ENCODE measurements at regions not wholly inside any gene's neighbourhood (a gene's known extent, or its start where the extent isn't known, plus 50 kb on each side); places are given as distances from the start of the nearest gene placed in this dataset.
"Not testable (repeated sequence)": the region's sequence is repeated elsewhere in the genome, so short reads cannot be mapped to it uniquely, and the experiment has no call there.

DNA sequence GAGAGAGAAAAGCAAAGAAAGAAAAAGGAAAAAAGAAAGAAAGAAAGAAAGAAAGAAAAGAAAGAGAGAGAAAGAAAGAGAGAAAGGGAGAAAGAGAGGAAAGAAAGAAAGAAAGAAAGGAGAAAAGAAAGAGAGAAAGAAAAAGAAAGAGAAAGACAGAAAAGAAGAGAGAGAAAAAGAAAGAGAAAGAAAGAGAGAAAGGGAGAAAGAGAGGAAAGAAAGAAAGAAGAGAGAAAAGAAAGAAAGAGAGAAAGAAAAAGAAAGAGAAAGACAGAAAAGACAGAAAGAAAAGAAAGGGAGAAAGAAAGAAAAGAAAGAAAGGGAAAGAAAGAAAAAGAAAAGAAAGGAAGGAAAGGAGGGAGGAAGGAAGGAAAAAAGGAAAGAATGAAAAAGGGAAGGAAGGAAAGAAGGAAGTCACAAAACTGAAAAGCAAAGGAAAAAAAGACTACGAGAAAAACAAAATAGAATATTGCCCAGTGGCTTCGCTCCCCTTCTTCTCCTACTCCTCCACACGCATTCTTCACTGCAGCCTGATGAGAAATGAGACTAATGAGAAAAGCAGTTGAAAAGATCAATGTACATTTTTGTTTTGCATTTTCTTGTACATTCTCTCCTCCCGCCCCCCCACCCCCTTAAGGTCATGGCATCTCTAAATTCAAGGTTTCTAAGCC lies 170.0 kb downstream of the SOD2 start:
- DNase-seq (ENCODE audit: low read depth, low spot score), result no peak

DNA sequence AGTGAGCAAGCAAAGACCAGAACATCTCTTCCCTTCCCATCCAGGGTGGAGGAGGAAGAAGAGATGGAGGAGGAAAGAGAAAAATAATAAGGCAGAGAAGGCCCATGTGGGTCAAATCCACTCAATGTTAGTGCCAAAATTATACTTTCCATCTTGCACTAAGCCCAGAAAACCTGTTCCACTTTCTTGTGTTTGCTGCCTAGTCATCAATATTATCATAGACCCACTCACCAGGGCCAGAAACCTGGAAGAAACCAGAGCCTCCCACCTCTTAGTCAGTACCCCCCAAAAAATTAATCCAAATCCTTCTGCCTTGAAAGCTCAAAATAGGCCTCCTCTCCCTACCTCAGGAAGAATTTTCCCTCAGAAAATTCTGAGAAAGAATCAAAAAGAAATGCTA lies 171.1 kb downstream of the SOD2 start:
- DNase-seq (ENCODE audit: low read depth, low spot score), result no peak

DNA sequence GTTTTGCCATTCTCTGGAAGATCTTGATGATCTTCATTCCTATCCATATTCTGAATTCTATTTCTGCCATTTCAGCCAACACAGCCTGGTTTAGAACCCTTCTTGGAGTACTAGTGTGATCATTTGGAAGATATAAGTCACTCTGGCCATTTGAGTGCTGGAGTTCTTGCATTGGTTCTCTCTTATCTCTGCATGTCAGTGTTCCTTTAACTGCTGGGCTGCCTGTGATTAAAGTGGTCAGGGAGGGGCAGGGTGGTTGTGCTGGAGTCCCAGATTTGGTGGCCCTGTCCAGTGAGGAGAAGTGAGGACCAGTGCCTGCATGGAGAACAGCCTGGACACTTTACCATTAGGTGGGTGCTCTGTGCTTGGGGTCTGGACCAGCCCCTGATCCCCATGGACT lies 173.0 kb downstream of the SOD2 start:
- DNase-seq (ENCODE audit: low read depth, low spot score), result no peak

DNA sequence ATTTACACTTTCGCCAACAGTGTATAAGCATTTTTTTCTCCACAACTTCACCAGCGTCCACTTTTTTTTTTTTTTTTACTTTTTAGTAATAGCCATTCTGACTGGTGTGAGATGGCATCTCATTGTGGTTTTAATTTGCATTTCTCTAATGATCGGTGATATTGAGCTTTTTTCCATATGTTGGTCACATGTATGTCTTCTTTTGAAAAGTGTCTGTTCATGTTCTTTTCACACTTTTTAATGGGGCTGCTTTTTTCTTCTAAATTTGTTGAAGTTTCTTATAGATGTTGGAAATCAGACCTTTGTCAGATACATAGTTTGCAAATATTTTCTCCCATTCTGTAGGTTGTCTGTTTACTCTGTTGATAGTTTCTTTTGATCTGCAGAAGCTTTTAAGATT lies 177.2 kb downstream of the SOD2 start:
- not testable (repeated sequence) for DNase-seq (ENCODE audit: low read depth, low spot score)

DNA sequence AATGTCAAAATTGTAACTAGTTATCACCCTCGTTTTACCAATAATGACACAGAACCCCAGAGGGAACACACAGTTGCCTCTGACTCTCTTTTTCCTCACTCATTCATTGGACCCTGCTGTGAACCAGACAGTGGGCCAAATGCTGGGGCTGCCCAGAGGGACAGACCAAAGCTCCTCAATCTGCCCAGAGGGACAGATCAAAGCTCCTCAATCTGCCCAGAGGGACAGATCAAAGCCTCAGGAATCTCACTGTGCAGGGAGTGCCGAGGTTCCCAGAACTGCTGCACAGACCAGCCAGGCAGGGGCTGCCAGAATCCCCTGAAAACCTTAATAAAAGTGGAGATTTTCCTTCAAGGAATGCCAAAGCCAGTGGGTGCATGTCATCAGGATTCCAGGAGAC lies 179.1 kb downstream of the SOD2 start:
- DNase-seq (ENCODE audit: low read depth, low spot score), result no peak

GRCh38 chr6:159513074-159513720 lies 179.8 kb downstream of the SOD2 start:
- no peak for DNase-seq (ENCODE audit: low read depth, low spot score)

GRCh38 chr6:159512571-159512970 lies 180.5 kb downstream of the SOD2 start:
- DNase-seq (ENCODE audit: low read depth, low spot score), result no peak

DNA sequence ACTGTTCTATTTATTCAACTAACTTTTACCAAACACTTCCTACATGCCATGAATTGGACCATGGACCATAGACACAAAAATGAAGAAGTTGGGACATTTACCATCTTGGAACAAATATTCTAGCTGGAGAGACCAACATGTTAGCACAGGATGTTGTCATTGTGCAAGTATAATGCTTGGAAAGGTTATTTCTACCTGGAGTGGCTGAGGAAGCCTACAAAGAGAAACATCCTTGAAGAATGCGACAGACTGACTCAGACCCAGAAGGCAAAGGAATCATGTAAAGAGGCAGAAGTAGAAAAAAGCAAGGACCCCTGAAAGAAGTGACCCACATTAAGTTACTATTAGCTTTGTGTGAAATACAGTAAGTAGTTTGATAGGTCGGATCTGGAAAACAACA lies 180.9 kb downstream of the SOD2 start:
- no peak for DNase-seq (ENCODE audit: low read depth, low spot score)

- DNase-seq (ENCODE audit: low read depth, low spot score), result no peak
These were observed 182.9 kb downstream of the SOD2 start for GRCh38 chr6:159510141-159510540.

DNA sequence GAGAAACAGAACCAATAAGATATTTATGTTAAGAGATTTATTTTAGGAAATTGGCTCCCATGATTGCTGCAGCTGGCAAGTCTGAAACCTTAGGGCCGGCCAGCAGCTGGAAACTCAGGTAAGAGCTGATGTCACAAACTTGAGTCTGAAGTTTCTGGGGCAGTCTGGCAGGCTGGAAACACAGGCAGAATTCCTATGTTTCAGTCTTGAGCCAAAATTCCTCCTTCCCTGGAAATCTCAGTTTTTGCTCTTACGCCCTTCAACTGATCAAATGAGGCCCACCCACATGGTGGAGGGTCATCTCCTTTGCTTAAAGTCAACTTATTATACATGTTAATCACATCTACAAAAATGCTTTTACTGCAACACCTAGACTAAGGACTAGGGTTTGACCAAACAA lies 184.1 kb downstream of the SOD2 start:
- DNase-seq (ENCODE audit: low read depth, low spot score), result no peak

DNA sequence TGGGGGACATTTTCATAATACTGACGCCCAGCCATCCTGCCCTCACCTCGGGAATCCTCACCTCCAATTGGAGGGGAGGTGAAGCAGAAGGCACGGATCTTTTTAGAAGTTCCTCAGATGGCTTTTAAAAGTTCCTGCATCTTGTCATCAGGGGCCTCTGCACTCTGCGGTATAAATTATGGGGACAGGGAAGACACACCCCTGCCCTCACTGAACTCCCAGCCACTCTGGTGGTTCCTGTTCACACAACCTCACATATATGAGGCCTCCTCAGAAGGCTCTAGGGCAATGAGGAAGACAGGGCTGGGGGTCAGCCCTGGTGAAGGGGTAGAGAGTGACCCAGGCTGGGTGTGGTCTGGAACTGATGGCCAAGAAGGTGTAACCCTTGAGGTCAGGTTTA lies 187.0 kb downstream of the SOD2 start:
- DNase-seq (ENCODE audit: low read depth, low spot score), result no peak

GRCh38 chr6:159505140-159505922 lies 187.7 kb downstream of the SOD2 start:
- DNase-seq (ENCODE audit: low read depth, low spot score), result no peak

DNA sequence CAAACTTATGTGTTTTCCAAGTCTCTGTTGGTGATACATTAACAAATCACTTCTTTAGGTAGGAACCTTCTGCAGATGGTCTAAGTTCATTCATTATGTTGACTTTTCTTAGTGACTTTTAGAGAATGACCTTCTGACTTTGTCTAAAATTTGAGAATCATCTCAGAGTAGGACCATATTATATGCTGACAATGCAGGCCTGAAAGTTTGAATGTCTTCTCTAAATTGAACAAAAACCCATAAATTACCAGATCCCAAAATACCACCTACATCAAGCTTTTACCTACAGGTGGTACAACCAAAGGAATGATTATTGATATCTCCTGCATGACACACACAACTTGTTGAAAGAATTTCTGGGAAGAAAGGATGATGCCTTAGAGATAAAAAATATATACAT lies 191.5 kb downstream of the SOD2 start:
- no peak for DNase-seq (ENCODE audit: low read depth, low spot score)

DNA sequence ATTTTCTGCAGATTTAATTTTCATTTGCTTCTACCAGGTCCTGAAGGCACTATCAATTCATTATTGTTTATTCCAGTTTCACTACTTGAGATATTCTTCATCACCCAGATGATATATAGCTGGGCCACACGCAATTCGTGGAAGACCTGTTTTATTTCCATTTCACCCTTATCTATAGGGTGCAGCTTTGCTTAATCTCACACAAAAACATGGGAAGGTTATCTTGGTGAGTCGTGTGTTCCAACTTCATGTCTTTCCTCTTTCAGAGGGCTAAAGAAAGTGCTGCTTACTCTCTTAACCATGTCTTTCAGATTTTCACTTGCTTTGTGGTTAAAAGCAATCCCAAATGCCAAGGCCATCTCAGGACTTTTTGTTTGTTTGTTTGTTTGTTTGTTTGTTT lies 194.0 kb downstream of the SOD2 start:
- no peak for DNase-seq (ENCODE audit: low read depth, low spot score)

DNA sequence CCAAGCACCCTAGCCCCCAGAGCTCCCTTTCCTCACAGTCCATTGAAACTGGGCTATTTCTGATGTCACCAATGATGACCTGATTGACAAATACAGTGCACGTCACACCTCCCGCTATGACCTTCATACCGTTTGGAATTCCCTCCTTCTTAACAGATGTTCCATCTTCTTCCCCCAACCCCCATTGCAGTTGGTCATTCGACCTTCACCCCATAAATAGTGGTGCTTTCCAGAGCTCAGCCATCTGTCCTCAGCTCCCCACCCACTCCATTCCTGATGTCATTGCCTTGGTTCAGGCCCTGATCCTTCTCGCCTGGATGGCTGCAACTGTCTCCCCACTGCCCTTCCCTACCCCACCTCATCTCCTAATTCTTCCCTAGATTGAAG lies 198.5 kb downstream of the SOD2 start:
- no peak for DNase-seq (ENCODE audit: low read depth, low spot score)

DNA sequence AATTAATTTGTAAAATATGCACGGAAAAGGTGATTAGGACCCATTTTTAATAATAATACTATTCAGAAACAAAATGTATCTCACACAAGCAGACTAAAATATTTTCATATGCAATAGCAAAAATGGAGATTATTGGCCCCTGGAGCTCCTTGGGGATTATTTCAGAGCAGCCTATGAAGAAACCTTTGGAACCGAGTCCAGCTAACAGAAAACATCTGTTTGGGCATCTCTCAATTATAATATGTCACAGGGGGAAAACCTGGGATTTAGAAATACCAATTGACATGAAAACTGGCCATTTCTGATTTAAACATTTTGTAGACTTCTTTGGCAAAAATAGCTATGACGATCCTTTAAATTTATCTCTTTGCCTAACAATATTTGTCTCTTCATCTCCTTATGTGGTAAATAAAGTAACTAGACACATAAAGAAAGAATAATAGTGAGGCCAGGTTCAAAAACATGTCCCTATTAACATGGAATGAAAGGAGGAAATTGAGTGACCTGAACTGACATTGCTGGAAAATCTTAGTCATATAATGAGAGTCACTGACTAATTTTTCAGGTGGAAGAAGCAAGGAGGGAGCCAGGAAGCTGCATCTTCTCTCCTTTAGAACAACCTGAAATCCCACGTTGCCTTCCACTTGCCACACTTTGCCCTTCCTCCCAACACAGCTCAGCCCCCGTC lies 199.0 kb downstream of the SOD2 start:
- no peak for DNase-seq (ENCODE audit: low read depth, low spot score)

GRCh38 chr6:159493231-159493897 lies 199.7 kb downstream of the SOD2 start:
- no peak for DNase-seq (ENCODE audit: low read depth, low spot score)

- DNase-seq (ENCODE audit: low read depth, low spot score), result no peak
These were observed 202.6 kb downstream of the SOD2 start for GRCh38 chr6:159490298-159490937.

GRCh38 chr6:159487636-159488035 lies 205.4 kb downstream of the SOD2 start:
- no peak for DNase-seq (ENCODE audit: low read depth, low spot score)

GRCh38 chr6:159483259-159483658 lies 209.8 kb downstream of the SOD2 start:
- no peak for DNase-seq (ENCODE audit: low read depth, low spot score)

- DNase-seq (ENCODE audit: low read depth, low spot score), result no peak
These were observed 211.1 kb downstream of the SOD2 start for GRCh38 chr6:159481897-159482296.

Measured in smooth muscle cell of the brain vasculature (primary cell).